H1 (cell line): ENCODE measurements at regions not wholly inside any gene's neighbourhood (a gene's known extent, or its start where the extent isn't known, plus 50 kb on each side); places are given as distances from the start of the nearest gene placed in this dataset.

Source experiments
- CTCF ChIA-PET: fragments of 300-600 bp; sonication (Branson Sonifier 250); formaldehyde crosslinking; loops from one replicate; lab custom pipeline; 2021; ENCODE audit not compliant: partially characterized antibody; lab: Charles Lee
- POLR2A ChIA-PET: fragments of 300-600 bp; sonication (Branson Sonifier 250); formaldehyde crosslinking; loops from one replicate; lab custom pipeline; 2021; ENCODE audit warnings: inconsistent platforms; ENCODE audit not compliant: partially characterized antibody; lab: Charles Lee
- DNase-seq, 2 experiments: peaks; one replicate each; pipeline versions ENCODE4 v3.0.0 to v3.0.0-alpha.2; 2010 to 2022; ENCODE audit warnings: low spot score in 2 of 2, low read depth in 1 of 2, mixed read lengths in 1 of 2
- FAIRE-seq: peaks from 2 replicates; lab custom pipeline; 2011; peaks lifted over from hg19 to GRCh38; lab: Jason Lieb, UNC
- H2AFZ ChIP-seq: 2 replicates; pipeline ENCODE4 v1.8.1; 2012; ENCODE audit warnings: low read length, inconsistent platforms
- H2AK5ac ChIP-seq: 2 replicates; pipeline ENCODE4 v1.6.1; 2013; ENCODE audit warnings: low read depth, low read length
- H2BK120ac ChIP-seq: replicated peaks from 2 replicates; pipeline ENCODE3; 2013; ENCODE audit warnings: low read depth, low read length, inconsistent platforms
- H2BK12ac ChIP-seq: 2 replicates; pipeline ENCODE4 v1.6.1; 2013; ENCODE audit warnings: low read depth, low read length
- H2BK15ac ChIP-seq: 2 replicates; pipeline ENCODE4 v1.6.1; 2013; ENCODE audit warnings: low read length
- H2BK20ac ChIP-seq: 2 replicates; pipeline ENCODE4 v1.6.1; 2013; ENCODE audit warnings: low read length
- H2BK5ac ChIP-seq: 2 replicates; pipeline ENCODE4 v1.6.1; 2013; ENCODE audit warnings: low read depth, low read length
- H3K14ac ChIP-seq: 2 replicates; pipeline ENCODE4 v1.6.1; 2013; ENCODE audit warnings: inconsistent platforms; ENCODE audit not compliant: insufficient read length
- H3K18ac ChIP-seq: 2 replicates; pipeline ENCODE4 v1.6.1; 2013; ENCODE audit warnings: low read length; ENCODE audit errors: extremely low read depth
- H3K23ac ChIP-seq: 2 replicates; pipeline ENCODE4 v1.6.1; 2013; ENCODE audit warnings: inconsistent platforms; ENCODE audit not compliant: insufficient read length
- H3K23me2 ChIP-seq: 2 replicates; pipeline ENCODE4 v1.6.1; 2013; ENCODE audit warnings: low read depth, low read length
- H3K27ac ChIP-seq: 2 replicates; pipeline ENCODE4 v1.6.1; 2011; ENCODE audit warnings: low read depth, low read length, inconsistent platforms
- H3K27me3 ChIP-seq, 4 experiments: replicated peaks in 1 of 4; 1 replicate in 1 of 4; 2 replicates in 3 of 4; pipeline versions ENCODE4 v1.6.1 to v1.8.1; 2011 to 2013; ENCODE audit warnings: low read length in 3 of 4, mild to moderate bottlenecking in 3 of 4, inconsistent platforms in 2 of 4, mixed read lengths in 2 of 4, moderate library complexity in 1 of 4; ENCODE audit not compliant: control insufficient read depth in 3 of 4, insufficient read depth in 3 of 4; ENCODE audit errors: extremely low read depth in 1 of 4
- H3K36me3 ChIP-seq, 4 experiments: 2 replicates each; pipeline versions ENCODE4 v1.6.1 to v1.8.1; 2011 to 2013; ENCODE audit warnings: mild to moderate bottlenecking in 4 of 4, low read length in 3 of 4, moderate library complexity in 2 of 4, control low read depth in 1 of 4, inconsistent platforms in 1 of 4; ENCODE audit not compliant: insufficient read depth in 4 of 4, control insufficient read depth in 2 of 4
- H3K4ac ChIP-seq: replicated peaks from 2 replicates; pipeline ENCODE3; 2013; ENCODE audit warnings: low read length, low read depth, mixed read lengths, inconsistent platforms; ENCODE audit not compliant: insufficient read length
- H3K4me1 ChIP-seq, 4 experiments: replicated peaks in 1 of 4; 1 replicate in 1 of 4; 2 replicates in 3 of 4; pipeline versions ENCODE4 v1.6.1 to v1.8.1; 2011 to 2013; ENCODE audit warnings: low read length in 3 of 4, inconsistent platforms in 2 of 4, mixed read lengths in 1 of 4; ENCODE audit not compliant: insufficient read depth in 4 of 4, control insufficient read depth in 3 of 4
- H3K4me2 ChIP-seq, 2 experiments: 2 replicates each; pipeline versions ENCODE4 v1.6.1 to v1.8.1; 2011 to 2013; ENCODE audit warnings: low read depth in 2 of 2, low read length in 2 of 2, control low read depth in 1 of 2, inconsistent platforms in 1 of 2, mild to moderate bottlenecking in 1 of 2; ENCODE audit not compliant: insufficient read depth in 1 of 2
- H3K4me3 ChIP-seq, 4 experiments: fragments of 200-600, 300-600 bp in 1 of 4; sonication (generic), shearing (Covaris generic), sonication (Bioruptor Twin) in 1 of 4; 2 replicates each; pipeline versions ENCODE4 v1.5.1 to v1.8.1; 2011 to 2016; ENCODE audit warnings: low read length in 4 of 4, low read depth in 3 of 4, control low read depth in 2 of 4, inconsistent platforms in 2 of 4, mild to moderate bottlenecking in 2 of 4, mixed read lengths in 1 of 4, moderate library complexity in 1 of 4; ENCODE audit not compliant: insufficient read depth in 2 of 4; ENCODE audit errors: extremely low read depth in 1 of 4
- H3K56ac ChIP-seq: replicated peaks from 2 replicates; pipeline ENCODE3; 2013; ENCODE audit warnings: low read depth, mild to moderate bottlenecking, mixed read lengths, low read length, inconsistent platforms; ENCODE audit not compliant: insufficient read length
- H3K79me1 ChIP-seq: 2 replicates; pipeline ENCODE4 v1.6.1; 2013; ENCODE audit warnings: low read depth, low read length, control low read depth
- H3K79me2 ChIP-seq, 2 experiments: 2 replicates each; pipeline versions ENCODE4 v1.6.1 to v1.8.1; 2012 to 2013; ENCODE audit warnings: low read length in 2 of 2, mild to moderate bottlenecking in 2 of 2, inconsistent platforms in 1 of 2; ENCODE audit not compliant: insufficient read depth in 2 of 2, control insufficient read depth in 1 of 2
- H3K9ac ChIP-seq, 4 experiments: replicated peaks in 1 of 4; 1 replicate in 1 of 4; 2 replicates in 3 of 4; pipeline versions ENCODE4 v1.6.1 to v1.8.1; 2011 to 2013; ENCODE audit warnings: low read depth in 3 of 4, low read length in 3 of 4, control low read depth in 2 of 4, mild to moderate bottlenecking in 2 of 4, moderate library complexity in 2 of 4, inconsistent platforms in 1 of 4; ENCODE audit errors: extremely low read depth in 1 of 4
- H3K9me3 ChIP-seq, 2 experiments: 2 replicates each; pipeline versions ENCODE4 v1.6.1 to v1.8.1; 2012 to 2013; ENCODE audit warnings: mild to moderate bottlenecking in 2 of 2, moderate library complexity in 2 of 2, control low read depth in 1 of 2, inconsistent platforms in 1 of 2, low read depth in 1 of 2, low read length in 1 of 2, mixed read lengths in 1 of 2; ENCODE audit not compliant: insufficient read depth in 2 of 2
- H4K20me1 ChIP-seq, 2 experiments: replicated peaks in 1 of 2; 2 replicates each; pipeline versions ENCODE3 to v1.8.1; 2011 to 2013; ENCODE audit warnings: inconsistent platforms in 2 of 2, low read length in 2 of 2, mild to moderate bottlenecking in 1 of 2; ENCODE audit not compliant: insufficient read depth in 2 of 2, control insufficient read depth in 1 of 2
- H4K5ac ChIP-seq: 2 replicates; pipeline ENCODE4 v1.6.1; 2013; ENCODE audit warnings: low read length, low read depth, mixed read lengths, inconsistent platforms; ENCODE audit not compliant: insufficient read length
- H4K8ac ChIP-seq: 2 replicates; pipeline ENCODE4 v1.8.0; 2013; ENCODE audit warnings: mild to moderate bottlenecking, moderate library complexity, low read length, inconsistent platforms; ENCODE audit not compliant: insufficient read depth; ENCODE audit errors: extremely low read depth
- H4K91ac ChIP-seq: replicated peaks from 2 replicates; pipeline ENCODE3; 2013; ENCODE audit warnings: low read length, mixed read lengths, inconsistent platforms; ENCODE audit not compliant: insufficient read length
- BCL11A ChIP-seq, 2 experiments: IDR thresholded peaks; one replicate each; pipeline ENCODE4 v1.6.1; 2011; ENCODE audit warnings: low read depth in 2 of 2, low read length in 2 of 2, mild to moderate bottlenecking in 2 of 2
- CBX5 ChIP-seq: fragments of 300-800, 300-1000 bp; sonication (generic); IDR thresholded peaks from 2 replicates; pipeline ENCODE4 v1.7.1; 2016; ENCODE audit warnings: antibody characterized with exemption, low read length, low read depth
- CBX8 ChIP-seq: fragments of 300-800, 300-1000 bp; sonication (generic); IDR thresholded peaks from 2 replicates; pipeline ENCODE4 v1.7.1; 2016; ENCODE audit warnings: low read depth, low read length, borderline replicate concordance
- CREB1 ChIP-seq: IDR thresholded peaks from 2 replicates; pipeline ENCODE4 v1.6.1; 2012; ENCODE audit warnings: inconsistent platforms
- EZH2 ChIP-seq: fragments of 200-600 bp; sonication (generic); IDR thresholded peaks from 2 replicates; pipeline ENCODE4 v1.7.1; 2012; ENCODE audit warnings: low read depth, mild to moderate bottlenecking, moderate library complexity, low read length, inconsistent platforms; ENCODE audit not compliant: severe bottlenecking
- MAFK ChIP-seq: IDR thresholded peaks from 2 replicates; pipeline ENCODE4 v1.6.1; 2012; ENCODE audit warnings: low read depth, mild to moderate bottlenecking, improper control_type of control experiment, low read length
- POU5F1 ChIP-seq: IDR thresholded peaks from 2 replicates; pipeline ENCODE4 v1.6.1; 2011; ENCODE audit warnings: low read depth, mild to moderate bottlenecking, low read length, moderate library complexity
- RXRA ChIP-seq: IDR thresholded peaks from 2 replicates; pipeline ENCODE4 v1.6.1; 2011; ENCODE audit warnings: low read depth, mild to moderate bottlenecking, low read length, moderate library complexity; ENCODE audit not compliant: insufficient read depth
- SP1 ChIP-seq: IDR thresholded peaks from 2 replicates; pipeline ENCODE4 v1.6.1; 2011; ENCODE audit warnings: low read depth, low read length
- SUZ12 ChIP-seq: fragments of 200-600 bp; sonication (generic); IDR thresholded peaks from 2 replicates; pipeline ENCODE4 v1.6.1; 2012; ENCODE audit warnings: mild to moderate bottlenecking, inconsistent platforms, low read length, moderate library complexity, mixed read lengths
- YY1 ChIP-seq: IDR thresholded peaks from 2 replicates; pipeline ENCODE4 v1.6.1; 2011; ENCODE audit warnings: low read depth, mild to moderate bottlenecking, low read length
- WGBS, 2 experiments: shearing (Covaris generic) in 1 of 2; methylation state at CpG; one replicate each; pipeline versions ENCODE4 v1.1.6 to v1.1.7; 2013 to 2015; ENCODE audit warnings: low lambda C conversion rate in 2 of 2, mixed read lengths in 2 of 2, inconsistent platforms in 1 of 2, low coverage in 1 of 2, missing lambda C conversion rate in 1 of 2; ENCODE audit not compliant: insufficient replicate concordance in 2 of 2, insufficient coverage in 1 of 2, insufficient read length in 1 of 2; ENCODE audit errors: extremely low coverage in 1 of 2, missing lambda C conversion rate in 1 of 2; 5-methylcytosine and 5-hydroxymethylcytosine counted together
- TF ChIP-seq, protein P1 (sequence below): IDR thresholded peaks from 2 replicates; pipeline ENCODE4 v1.6.1; 2011; ENCODE audit warnings: low read length, improper control_type of control experiment

- Histone ChIP-seq H3K56ac (no peak overlapping the region), H2BK120ac (no peak overlapping the region), H2BK12ac (no peak overlapping the region), H4K91ac (no peak overlapping the region), H3K36me3 (no peaks in the 10 kb centered on the region), H3K79me2 (no peaks in the 10 kb centered on the region), H2BK20ac (no peak overlapping the region), H2AFZ (peak overlapping the region; percentile 59; the same call in 1 of the 2 replicates), H4K20me1 (no peaks in the 10 kb centered on the region), H3K9me3 (no peaks in the 10 kb centered on the region), H4K5ac (no peak overlapping the region), H3K27me3 (no peaks in the 10 kb centered on the region), H2BK5ac (no peak overlapping the region), H4K8ac (no peak overlapping the region), H3K9ac (no peak overlapping the region), H3K4me2 (no peak overlapping the region), H3K79me1 (no peaks in the 10 kb centered on the region), H3K23me2 (no peaks in the 10 kb centered on the region)
- DNase-seq, result no peak
- WGBS, 2 experiments, result 99% methylated on average over 5 of the region's 5 CpGs; no CpG with 5 or more reads in 1 of the 2 experiments
- CTCF ChIA-PET, result no interaction called here
- TF ChIP-seq CBX8 (no peak), CREB1 (no peak), SP1 (no peak), EZH2 (no peak), RXRA (no peak), POU5F1 (no peak), CBX5 (no peak), SUZ12 (no peak), MAFK (no peak), BCL11A (IDR thresholded peaks at IDR 0.05; ENCODE audit: low read depth in 2 of 2, low read length in 2 of 2) (no peak), YY1 (no peak)
- TF ChIP-seq, protein P1, sequence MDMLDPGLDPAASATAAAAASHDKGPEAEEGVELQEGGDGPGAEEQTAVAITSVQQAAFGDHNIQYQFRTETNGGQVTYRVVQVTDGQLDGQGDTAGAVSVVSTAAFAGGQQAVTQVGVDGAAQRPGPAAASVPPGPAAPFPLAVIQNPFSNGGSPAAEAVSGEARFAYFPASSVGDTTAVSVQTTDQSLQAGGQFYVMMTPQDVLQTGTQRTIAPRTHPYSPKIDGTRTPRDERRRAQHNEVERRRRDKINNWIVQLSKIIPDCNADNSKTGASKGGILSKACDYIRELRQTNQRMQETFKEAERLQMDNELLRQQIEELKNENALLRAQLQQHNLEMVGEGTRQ, result no peak
- TF ChIP-seq, all 59 proteins: peak for 0
- Histone ChIP-seq H3K4me3 (no peak overlapping the region), H3K4me1 (no peaks in the 10 kb centered on the region), H2BK15ac (no peak overlapping the region), H3K4ac (no peak overlapping the region), H3K27ac (no peak overlapping the region), H3K14ac (no peak overlapping the region), H3K23ac (no peak overlapping the region), H3K18ac (no peak overlapping the region), H2AK5ac (no peak overlapping the region)
- POLR2A ChIA-PET, result no interaction called here
- FAIRE-seq, result no peak
These were observed 444.0 kb downstream of the PTPRC start for GRCh38 chr1:199082778-199083389.
